Neural cell (in vitro differentiated cells): ENCODE measurements at regions not wholly inside any gene's neighbourhood (a gene's known extent, or its start where the extent isn't known, plus 50 kb on each side); places are given as distances from the start of the nearest gene placed in this dataset.

Experiments
- H2AFZ ChIP-seq: fragments of 200-600, 300-800 bp; sonication (generic), shearing (Covaris generic); 2 replicates; pipeline ENCODE4 v1.6.0; 2014; ENCODE audit warnings: low read depth, mild to moderate bottlenecking, antibody characterized with exemption, low read length, moderate library complexity
- H3F3A ChIP-seq: fragments of 200-600 bp; shearing (Covaris generic); 2 replicates; pipeline ENCODE4 v1.6.1; 2016; ENCODE audit warnings: mild to moderate bottlenecking, moderate library complexity, mixed read lengths, antibody characterized with exemption, low read length; ENCODE audit not compliant: insufficient read depth, poor library complexity, severe bottlenecking
- H3K27ac ChIP-seq: fragments of 200-600, 300-800 bp; sonication (generic), shearing (Covaris generic); 2 replicates; pipeline ENCODE4 v1.5.1; 2014; ENCODE audit warnings: mild to moderate bottlenecking, low read length, moderate library complexity
- H3K27me3 ChIP-seq: fragments of 300-800, 200-600 bp; sonication (generic), shearing (Covaris generic); 2 replicates; pipeline ENCODE4 v1.6.0; 2014; ENCODE audit warnings: mild to moderate bottlenecking, low read depth, low read length, moderate library complexity; ENCODE audit not compliant: insufficient read depth
- H3K36me3 ChIP-seq: fragments of 300-800, 200-600 bp; sonication (generic), shearing (Covaris generic); 2 replicates; pipeline ENCODE4 v1.5.1; 2014; ENCODE audit warnings: mild to moderate bottlenecking, antibody characterized with exemption, low read length, moderate library complexity; ENCODE audit not compliant: insufficient read depth
- H3K4me2 ChIP-seq: fragments of 300-800, 200-600 bp; sonication (generic), shearing (Covaris generic); 2 replicates; pipeline ENCODE4 v1.6.0; 2014; ENCODE audit warnings: mild to moderate bottlenecking, low read length
- H3K4me3 ChIP-seq: fragments of 300-800, 200-600 bp; sonication (generic), shearing (Covaris generic); 2 replicates; pipeline ENCODE4 v1.5.1; 2014; ENCODE audit warnings: mild to moderate bottlenecking, low read length, moderate library complexity
- H3K79me2 ChIP-seq: fragments of 200-600 bp; shearing (Covaris generic); replicated peaks from 2 replicates; pipeline ENCODE4 v1.6.0; 2014; ENCODE audit warnings: mild to moderate bottlenecking, low read length, moderate library complexity; ENCODE audit not compliant: insufficient read depth
- H3K9ac ChIP-seq: fragments of 300-800, 200-600 bp; sonication (generic), shearing (Covaris generic); 2 replicates; pipeline ENCODE4 v1.6.1; 2016; ENCODE audit warnings: mild to moderate bottlenecking, low read length, mixed read lengths
- H3K9me2 ChIP-seq: fragments of 200-600 bp; shearing (Covaris generic); 2 replicates; pipeline ENCODE4 v1.6.1; 2016; ENCODE audit warnings: mild to moderate bottlenecking, low read length, mixed read lengths; ENCODE audit not compliant: insufficient read depth
- H3K9me3 ChIP-seq: fragments of 200-600, 300-800 bp; sonication (generic), shearing (Covaris generic); 2 replicates; pipeline ENCODE4 v1.6.1; 2016; ENCODE audit warnings: mild to moderate bottlenecking, mixed run types, low read length, moderate library complexity, mixed read lengths
- H4K20me1 ChIP-seq: fragments of 200-600 bp; shearing (Covaris generic); 2 replicates; pipeline ENCODE4 v1.6.1; 2016; ENCODE audit warnings: mild to moderate bottlenecking, mixed run types; ENCODE audit not compliant: insufficient read depth
- EP300 ChIP-seq: fragments of 450-650 bp; conservative IDR thresholded peaks from 2 replicates; pipeline ENCODE4 v1.6.1; 2014; ENCODE audit warnings: antibody characterized with exemption, mild to moderate bottlenecking, moderate library complexity; ENCODE audit not compliant: poor library complexity, severe bottlenecking
- EZH2 ChIP-seq: fragments of 200-600, 300-800 bp; shearing (Covaris generic), sonication (generic); IDR thresholded peaks from 2 replicates; pipeline ENCODE4 v1.6.1; 2014; ENCODE audit warnings: antibody characterized with exemption, low read length, borderline replicate concordance, mild to moderate bottlenecking; ENCODE audit not compliant: insufficient read depth, poor library complexity, severe bottlenecking
- MXI1 ChIP-seq: fragments of 450-650 bp; conservative IDR thresholded peaks from 2 replicates; pipeline ENCODE4 v1.6.1; 2014; ENCODE audit warnings: antibody characterized with exemption, mild to moderate bottlenecking; ENCODE audit not compliant: poor library complexity, severe bottlenecking
- POLR2AphosphoS5 ChIP-seq: IDR thresholded peaks from 2 replicates; pipeline ENCODE4 v1.6.1; 2012
- RAD21 ChIP-seq: fragments of 450-650 bp; conservative IDR thresholded peaks from 2 replicates; pipeline ENCODE4 v1.6.1; 2014; ENCODE audit warnings: antibody characterized with exemption, mild to moderate bottlenecking, moderate library complexity
- SMC3 ChIP-seq: fragments of 450-650 bp; conservative IDR thresholded peaks from 2 replicates; pipeline ENCODE4 v1.6.1; 2014; ENCODE audit warnings: antibody characterized with exemption, mild to moderate bottlenecking, moderate library complexity; ENCODE audit not compliant: poor library complexity
- TAF1 ChIP-seq: IDR thresholded peaks from 2 replicates; pipeline ENCODE4 v1.6.1; 2012; ENCODE audit warnings: low read depth
- TF ChIP-seq, protein P1 (sequence below): IDR thresholded peaks from 2 replicates; pipeline ENCODE4 v1.6.1; 2012; ENCODE audit warnings: borderline replicate concordance
- TF ChIP-seq, protein P2 (sequence below): fragments of 450-650 bp; IDR thresholded peaks from 2 replicates; pipeline ENCODE4 v1.5.1; 2014; ENCODE audit warnings: antibody characterized with exemption, mild to moderate bottlenecking, moderate library complexity; ENCODE audit not compliant: poor library complexity, severe bottlenecking

DNA sequence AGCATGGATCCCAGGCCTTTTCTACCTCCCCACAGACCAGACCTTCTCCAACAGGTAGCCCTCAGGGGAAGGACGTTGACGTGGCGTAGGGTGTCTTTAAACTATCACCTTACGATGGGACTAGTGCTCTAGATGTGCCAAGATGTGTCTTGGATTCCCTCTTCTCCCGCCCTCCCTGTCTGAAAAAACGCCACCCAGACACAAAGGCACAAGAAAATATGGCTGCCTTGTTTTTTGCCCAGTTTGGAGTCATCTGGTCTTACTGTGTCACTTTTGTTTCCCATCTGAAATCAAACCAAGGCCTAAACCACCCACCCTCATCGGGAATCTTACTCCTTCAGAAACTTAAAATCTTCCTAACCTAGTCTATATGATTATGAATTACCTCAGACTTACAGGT lies 235.4 kb downstream of the OR13H1 start:
- H3K9ac ChIP-seq, result no peak overlapping the region
- no peaks in the 10 kb centered on the region for H3K9me3 ChIP-seq
- H2AFZ ChIP-seq, result no peak overlapping the region
- H3K36me3 ChIP-seq, result no peaks in the 10 kb centered on the region
- no peaks in the 10 kb centered on the region for H4K20me1 ChIP-seq
- no peak overlapping the region for H3K4me2 ChIP-seq
- H3K4me3 ChIP-seq, result no peak overlapping the region
- TF ChIP-seq, protein P1, sequence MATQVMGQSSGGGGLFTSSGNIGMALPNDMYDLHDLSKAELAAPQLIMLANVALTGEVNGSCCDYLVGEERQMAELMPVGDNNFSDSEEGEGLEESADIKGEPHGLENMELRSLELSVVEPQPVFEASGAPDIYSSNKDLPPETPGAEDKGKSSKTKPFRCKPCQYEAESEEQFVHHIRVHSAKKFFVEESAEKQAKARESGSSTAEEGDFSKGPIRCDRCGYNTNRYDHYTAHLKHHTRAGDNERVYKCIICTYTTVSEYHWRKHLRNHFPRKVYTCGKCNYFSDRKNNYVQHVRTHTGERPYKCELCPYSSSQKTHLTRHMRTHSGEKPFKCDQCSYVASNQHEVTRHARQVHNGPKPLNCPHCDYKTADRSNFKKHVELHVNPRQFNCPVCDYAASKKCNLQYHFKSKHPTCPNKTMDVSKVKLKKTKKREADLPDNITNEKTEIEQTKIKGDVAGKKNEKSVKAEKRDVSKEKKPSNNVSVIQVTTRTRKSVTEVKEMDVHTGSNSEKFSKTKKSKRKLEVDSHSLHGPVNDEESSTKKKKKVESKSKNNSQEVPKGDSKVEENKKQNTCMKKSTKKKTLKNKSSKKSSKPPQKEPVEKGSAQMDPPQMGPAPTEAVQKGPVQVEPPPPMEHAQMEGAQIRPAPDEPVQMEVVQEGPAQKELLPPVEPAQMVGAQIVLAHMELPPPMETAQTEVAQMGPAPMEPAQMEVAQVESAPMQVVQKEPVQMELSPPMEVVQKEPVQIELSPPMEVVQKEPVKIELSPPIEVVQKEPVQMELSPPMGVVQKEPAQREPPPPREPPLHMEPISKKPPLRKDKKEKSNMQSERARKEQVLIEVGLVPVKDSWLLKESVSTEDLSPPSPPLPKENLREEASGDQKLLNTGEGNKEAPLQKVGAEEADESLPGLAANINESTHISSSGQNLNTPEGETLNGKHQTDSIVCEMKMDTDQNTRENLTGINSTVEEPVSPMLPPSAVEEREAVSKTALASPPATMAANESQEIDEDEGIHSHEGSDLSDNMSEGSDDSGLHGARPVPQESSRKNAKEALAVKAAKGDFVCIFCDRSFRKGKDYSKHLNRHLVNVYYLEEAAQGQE, result no peak
- TF ChIP-seq, protein P2, sequence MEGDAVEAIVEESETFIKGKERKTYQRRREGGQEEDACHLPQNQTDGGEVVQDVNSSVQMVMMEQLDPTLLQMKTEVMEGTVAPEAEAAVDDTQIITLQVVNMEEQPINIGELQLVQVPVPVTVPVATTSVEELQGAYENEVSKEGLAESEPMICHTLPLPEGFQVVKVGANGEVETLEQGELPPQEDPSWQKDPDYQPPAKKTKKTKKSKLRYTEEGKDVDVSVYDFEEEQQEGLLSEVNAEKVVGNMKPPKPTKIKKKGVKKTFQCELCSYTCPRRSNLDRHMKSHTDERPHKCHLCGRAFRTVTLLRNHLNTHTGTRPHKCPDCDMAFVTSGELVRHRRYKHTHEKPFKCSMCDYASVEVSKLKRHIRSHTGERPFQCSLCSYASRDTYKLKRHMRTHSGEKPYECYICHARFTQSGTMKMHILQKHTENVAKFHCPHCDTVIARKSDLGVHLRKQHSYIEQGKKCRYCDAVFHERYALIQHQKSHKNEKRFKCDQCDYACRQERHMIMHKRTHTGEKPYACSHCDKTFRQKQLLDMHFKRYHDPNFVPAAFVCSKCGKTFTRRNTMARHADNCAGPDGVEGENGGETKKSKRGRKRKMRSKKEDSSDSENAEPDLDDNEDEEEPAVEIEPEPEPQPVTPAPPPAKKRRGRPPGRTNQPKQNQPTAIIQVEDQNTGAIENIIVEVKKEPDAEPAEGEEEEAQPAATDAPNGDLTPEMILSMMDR, result no peak
- TF ChIP-seq POLR2AphosphoS5 (no peak), SMC3 (no peak), MXI1 (no peak), RAD21 (no peak), TAF1 (no peak), EP300 (no peak), EZH2 (no peak)
- no peaks in the 10 kb centered on the region for H3K9me2 ChIP-seq
- H3K27ac ChIP-seq, result no peak overlapping the region
- H3K27me3 ChIP-seq, result no peaks in the 10 kb centered on the region
- H3F3A ChIP-seq, result no peaks in the 10 kb centered on the region
- no peaks in the 10 kb centered on the region for H3K79me2 ChIP-seq

DNA sequence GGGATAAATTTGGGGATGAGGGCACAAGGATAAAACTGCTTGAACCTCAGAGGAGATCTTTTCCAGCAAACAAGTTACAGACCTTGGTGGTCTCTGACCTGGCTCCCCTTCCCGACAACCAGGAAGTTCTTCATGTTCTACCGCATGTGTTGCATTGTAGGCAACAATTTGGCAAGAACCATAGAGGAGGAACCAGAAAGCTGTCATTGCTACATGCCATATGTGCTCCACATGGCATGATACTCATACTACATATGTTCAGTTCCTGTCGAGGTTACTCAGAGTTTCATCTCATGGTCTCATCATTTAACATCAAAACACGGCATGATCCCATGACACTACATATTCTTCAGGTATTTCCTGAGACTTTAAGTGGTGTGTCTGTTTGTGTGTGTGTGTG lies 235.9 kb downstream of the OR13H1 start:
- H3K4me3 ChIP-seq, result no peak overlapping the region
- H3K36me3 ChIP-seq, result no peaks in the 10 kb centered on the region
- H3K79me2 ChIP-seq, result no peaks in the 10 kb centered on the region
- H3K9me2 ChIP-seq, result no peaks in the 10 kb centered on the region
- H3K9ac ChIP-seq, result no peak overlapping the region
- H3K27ac ChIP-seq, result no peak overlapping the region
- H3K27me3 ChIP-seq, result no peaks in the 10 kb centered on the region
- no peak overlapping the region for H2AFZ ChIP-seq
- TF ChIP-seq EP300 (no peak), TAF1 (no peak), MXI1 (no peak)
- TF ChIP-seq, protein P2, result no peak
- H3F3A ChIP-seq, result no peaks in the 10 kb centered on the region
- no peaks in the 10 kb centered on the region for H3K9me3 ChIP-seq
- no peak overlapping the region for H3K4me2 ChIP-seq
- H4K20me1 ChIP-seq, result no peaks in the 10 kb centered on the region
